ENCODE measurements at regions not wholly inside any gene's neighbourhood (a gene's known extent, or its start where the extent isn't known, plus 50 kb on each side); places are given as distances from the start of the nearest gene placed in this dataset.

GRCh38 chr10:131726967-131727366, 173.8 kb upstream of the PPP2R2D start:
- H3K4me3 ChIP-seq (ENCODE audit: low read length): no peak overlapping the region
- H3K4me1 Mint-ChIP-seq: peaks cover 0 to 14% (median 5%) of the 10 kb centered on the region in 7 donors
- H3K27ac Mint-ChIP-seq: no peak overlapping the region
- H3K27me3 ChIP-seq (ENCODE audit: control insufficient read depth in 2 of 2, insufficient read depth in 2 of 2, low read length in 2 of 2): no peaks in the 10 kb centered on the region
- H3K36me3 Mint-ChIP-seq: no peaks in the 10 kb centered on the region
- ChIA-PET POLR2A (no interaction called here), CTCF (no interaction called here)
- no peak overlapping the region for H3K27ac ChIP-seq (ENCODE audit: low read depth, low read length)
- H3K9me3 Mint-ChIP-seq: peaks cover 0 to 1% (median 0%) of the 10 kb centered on the region in 11 donors
- ATAC-seq: no peak
- DNase-seq: no peak
- H3K36me3 ChIP-seq (ENCODE audit: control insufficient read depth in 2 of 3, insufficient read depth in 3 of 3, low read length in 3 of 3): no peaks in the 10 kb centered on the region
- peaks cover 0 to 28% (median 10%) of the 10 kb centered on the region in 5 donors for H3K27me3 Mint-ChIP-seq
- peak overlapping the region in 2 of 10 donors; percentile 21 to 38 for H3K4me3 Mint-ChIP-seq
- H3K9me3 ChIP-seq (ENCODE audit: control insufficient read depth in 2 of 3, low read length in 3 of 3): no peaks in the 10 kb centered on the region
- H3K4me1 ChIP-seq (ENCODE audit: control insufficient read depth in 2 of 2, insufficient read depth in 2 of 2, low read length in 2 of 2): no peaks in the 10 kb centered on the region
- intact Hi-C loops (cut with micrococcal nuclease): no loop called here

GRCh38 chr10:131727560-131727959, 173.2 kb upstream of the PPP2R2D start:
- no peak overlapping the region for H3K4me3 ChIP-seq (ENCODE audit: low read length)
- H3K36me3 Mint-ChIP-seq: no peaks in the 10 kb centered on the region
- no peak for DNase-seq
- POLR2A ChIA-PET: no interaction called here
- H3K27ac ChIP-seq (ENCODE audit: low read depth, low read length): no peak overlapping the region
- H3K36me3 ChIP-seq (ENCODE audit: control insufficient read depth in 2 of 3, insufficient read depth in 3 of 3, low read length in 3 of 3): no peaks in the 10 kb centered on the region
- H3K4me1 ChIP-seq (ENCODE audit: control insufficient read depth in 2 of 2, insufficient read depth in 2 of 2, low read length in 2 of 2): no peaks in the 10 kb centered on the region
- H3K4me1 Mint-ChIP-seq: peaks cover 0 to 14% (median 5%) of the 10 kb centered on the region in 7 donors
- H3K4me3 Mint-ChIP-seq: no peak overlapping the region
- peaks cover 0 to 28% (median 10%) of the 10 kb centered on the region in 5 donors for H3K27me3 Mint-ChIP-seq
- CTCF ChIA-PET: no interaction called here
- no peaks in the 10 kb centered on the region for H3K9me3 ChIP-seq (ENCODE audit: control insufficient read depth in 2 of 3, low read length in 3 of 3)
- no peaks in the 10 kb centered on the region for H3K27me3 ChIP-seq (ENCODE audit: control insufficient read depth in 2 of 2, insufficient read depth in 2 of 2, low read length in 2 of 2)
- no peak overlapping the region for H3K27ac Mint-ChIP-seq
- peaks cover 0 to 4% (median 0%) of the 10 kb centered on the region in 11 donors for H3K9me3 Mint-ChIP-seq
- ATAC-seq: no peak
- intact Hi-C loops (cut with micrococcal nuclease): no loop called here

GRCh38 chr10:131728286-131729228, 172.3 kb upstream of the PPP2R2D start:
- no peak overlapping the region for H3K27ac Mint-ChIP-seq
- CTCF ChIA-PET: no interaction called here
- POLR2A ChIA-PET: no interaction called here

GRCh38 chr10:131729361-131729760, 171.4 kb upstream of the PPP2R2D start:
- no peak overlapping the region for H3K27ac ChIP-seq (ENCODE audit: low read depth, low read length)
- ATAC-seq (no peak), DNase-seq (no peak)
- no peaks in the 10 kb centered on the region for H3K9me3 ChIP-seq (ENCODE audit: control insufficient read depth in 2 of 3, low read length in 3 of 3)
- no peaks in the 10 kb centered on the region for H3K4me1 ChIP-seq (ENCODE audit: control insufficient read depth in 2 of 2, insufficient read depth in 2 of 2, low read length in 2 of 2)
- Mint-ChIP-seq H3K9me3 (peaks cover 0 to 4% (median 0%) of the 10 kb centered on the region in 11 donors), H3K4me1 (peaks cover 0 to 14% (median 5%) of the 10 kb centered on the region in 7 donors), H3K27me3 (peaks cover 0 to 28% (median 10%) of the 10 kb centered on the region in 5 donors), H3K4me3 (no peak overlapping the region), H3K36me3 (no peaks in the 10 kb centered on the region), H3K27ac (no peak overlapping the region)
- H3K4me3 ChIP-seq (ENCODE audit: low read length): no peak overlapping the region
- ChIA-PET POLR2A (no interaction called here), CTCF (no interaction called here)
- no peaks in the 10 kb centered on the region for H3K27me3 ChIP-seq (ENCODE audit: control insufficient read depth in 2 of 2, insufficient read depth in 2 of 2, low read length in 2 of 2)
- intact Hi-C loops (cut with micrococcal nuclease): no loop called here
- H3K36me3 ChIP-seq (ENCODE audit: control insufficient read depth in 2 of 3, insufficient read depth in 3 of 3, low read length in 3 of 3): no peaks in the 10 kb centered on the region

More at GRCh38 chr10:131728286-131729228, 172.3 kb upstream of the PPP2R2D start:
- DNase-seq (no peak), ATAC-seq (no peak)
- Histone ChIP-seq H3K27ac (ENCODE audit: low read depth, low read length) (no peak overlapping the region), H3K27me3 (ENCODE audit: control insufficient read depth in 2 of 2, insufficient read depth in 2 of 2, low read length in 2 of 2) (no peaks in the 10 kb centered on the region), H3K4me1 (ENCODE audit: control insufficient read depth in 2 of 2, insufficient read depth in 2 of 2, low read length in 2 of 2) (no peaks in the 10 kb centered on the region), H3K9me3 (ENCODE audit: control insufficient read depth in 2 of 3, low read length in 3 of 3) (no peaks in the 10 kb centered on the region), H3K4me3 (ENCODE audit: low read length) (no peak overlapping the region), H3K36me3 (ENCODE audit: control insufficient read depth in 2 of 3, insufficient read depth in 3 of 3, low read length in 3 of 3) (no peaks in the 10 kb centered on the region)
- H3K9me3 Mint-ChIP-seq: peaks cover 0 to 4% (median 0%) of the 10 kb centered on the region in 11 donors
- H3K36me3 Mint-ChIP-seq: no peaks in the 10 kb centered on the region
- peaks cover 0 to 28% (median 10%) of the 10 kb centered on the region in 5 donors for H3K27me3 Mint-ChIP-seq
- peaks cover 0 to 14% (median 5%) of the 10 kb centered on the region in 7 donors for H3K4me1 Mint-ChIP-seq
- intact Hi-C loops (cut with micrococcal nuclease): no loop called here
- H3K4me3 Mint-ChIP-seq: no peak overlapping the region

- no peak overlapping the region for H3K27ac ChIP-seq (ENCODE audit: low read depth, low read length)
- Mint-ChIP-seq H3K27me3 (peaks cover 0 to 28% (median 10%) of the 10 kb centered on the region in 5 donors), H3K27ac (no peak overlapping the region), H3K9me3 (peaks cover 0 to 4% (median 0%) of the 10 kb centered on the region in 11 donors), H3K36me3 (no peaks in the 10 kb centered on the region), H3K4me3 (no peak overlapping the region), H3K4me1 (peaks cover 0 to 14% (median 5%) of the 10 kb centered on the region in 7 donors)
- POLR2A ChIA-PET: no interaction called here
- H3K4me1 ChIP-seq (ENCODE audit: control insufficient read depth in 2 of 2, insufficient read depth in 2 of 2, low read length in 2 of 2): no peaks in the 10 kb centered on the region
- no peaks in the 10 kb centered on the region for H3K27me3 ChIP-seq (ENCODE audit: control insufficient read depth in 2 of 2, insufficient read depth in 2 of 2, low read length in 2 of 2)
- CTCF ChIA-PET: no interaction called here
- H3K4me3 ChIP-seq (ENCODE audit: low read length): no peak overlapping the region
- DNase-seq: no peak
- intact Hi-C loops (cut with micrococcal nuclease): no loop called here
- ATAC-seq: no peak
- no peaks in the 10 kb centered on the region for H3K9me3 ChIP-seq (ENCODE audit: control insufficient read depth in 2 of 3, low read length in 3 of 3)
- no peaks in the 10 kb centered on the region for H3K36me3 ChIP-seq (ENCODE audit: control insufficient read depth in 2 of 3, insufficient read depth in 3 of 3, low read length in 3 of 3)
Measured at GRCh38 chr10:131729938-131730660, 170.7 kb upstream of the PPP2R2D start.

GRCh38 chr10:131730771-131731497, 169.9 kb upstream of the PPP2R2D start:
- POLR2A ChIA-PET: no interaction called here
- intact Hi-C loops (cut with micrococcal nuclease): no loop called here
- Mint-ChIP-seq H3K4me3 (no peak overlapping the region), H3K36me3 (no peaks in the 10 kb centered on the region), H3K4me1 (peaks cover 0 to 11% (median 5%) of the 10 kb centered on the region in 7 donors), H3K9me3 (peaks cover 0 to 4% (median 0%) of the 10 kb centered on the region in 11 donors), H3K27ac (no peak overlapping the region), H3K27me3 (peaks cover 0 to 26% (median 10%) of the 10 kb centered on the region in 5 donors)
- ATAC-seq (no peak), DNase-seq (no peak)
- Histone ChIP-seq H3K4me3 (ENCODE audit: low read length) (no peak overlapping the region), H3K27me3 (ENCODE audit: control insufficient read depth in 2 of 2, insufficient read depth in 2 of 2, low read length in 2 of 2) (no peaks in the 10 kb centered on the region), H3K9me3 (ENCODE audit: control insufficient read depth in 2 of 3, low read length in 3 of 3) (no peaks in the 10 kb centered on the region), H3K36me3 (ENCODE audit: control insufficient read depth in 2 of 3, insufficient read depth in 3 of 3, low read length in 3 of 3) (no peaks in the 10 kb centered on the region), H3K27ac (ENCODE audit: low read depth, low read length) (no peak overlapping the region), H3K4me1 (ENCODE audit: control insufficient read depth in 2 of 2, insufficient read depth in 2 of 2, low read length in 2 of 2) (no peaks in the 10 kb centered on the region)
- CTCF ChIA-PET: no interaction called here
